ENCODE measurements at regions not wholly inside any gene's neighbourhood (a gene's known extent, or its start where the extent isn't known, plus 50 kb on each side); places are given as distances from the start of the nearest gene placed in this dataset.

DNA sequence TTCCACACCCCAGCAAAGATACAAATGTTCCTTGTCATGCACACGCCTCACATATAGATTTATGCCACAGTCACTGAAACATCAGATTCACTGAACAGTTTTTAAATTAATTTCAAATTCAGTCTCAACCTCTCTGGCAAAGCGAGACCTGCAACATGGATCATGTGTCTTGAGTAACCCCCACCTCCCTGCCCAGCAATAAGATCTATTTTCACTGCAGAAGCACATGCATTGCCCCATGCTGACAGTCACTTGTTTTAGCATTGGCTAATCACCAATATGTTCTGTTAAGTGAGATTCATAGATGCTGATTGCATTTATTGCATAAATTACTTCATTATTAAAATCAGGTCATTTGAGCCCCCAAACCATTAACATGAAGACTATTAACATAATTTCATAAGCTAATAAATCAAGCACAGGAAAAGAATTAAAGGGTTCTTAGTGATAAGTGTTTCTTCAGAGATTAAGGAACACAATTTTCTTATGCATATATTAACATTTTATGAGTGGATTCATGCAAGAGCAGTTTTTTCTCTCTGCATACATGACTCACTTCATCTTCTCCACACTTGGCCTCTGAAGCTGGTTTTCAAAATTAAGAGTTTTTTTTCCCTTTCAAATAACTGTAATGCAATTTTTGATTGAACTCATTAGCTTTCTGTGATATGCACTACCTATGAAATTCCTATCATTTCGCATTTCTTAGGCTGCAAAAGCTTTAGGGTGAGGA is 173.2 kb upstream of the SOX4 start:
- TF ChIP-seq, protein P1, sequence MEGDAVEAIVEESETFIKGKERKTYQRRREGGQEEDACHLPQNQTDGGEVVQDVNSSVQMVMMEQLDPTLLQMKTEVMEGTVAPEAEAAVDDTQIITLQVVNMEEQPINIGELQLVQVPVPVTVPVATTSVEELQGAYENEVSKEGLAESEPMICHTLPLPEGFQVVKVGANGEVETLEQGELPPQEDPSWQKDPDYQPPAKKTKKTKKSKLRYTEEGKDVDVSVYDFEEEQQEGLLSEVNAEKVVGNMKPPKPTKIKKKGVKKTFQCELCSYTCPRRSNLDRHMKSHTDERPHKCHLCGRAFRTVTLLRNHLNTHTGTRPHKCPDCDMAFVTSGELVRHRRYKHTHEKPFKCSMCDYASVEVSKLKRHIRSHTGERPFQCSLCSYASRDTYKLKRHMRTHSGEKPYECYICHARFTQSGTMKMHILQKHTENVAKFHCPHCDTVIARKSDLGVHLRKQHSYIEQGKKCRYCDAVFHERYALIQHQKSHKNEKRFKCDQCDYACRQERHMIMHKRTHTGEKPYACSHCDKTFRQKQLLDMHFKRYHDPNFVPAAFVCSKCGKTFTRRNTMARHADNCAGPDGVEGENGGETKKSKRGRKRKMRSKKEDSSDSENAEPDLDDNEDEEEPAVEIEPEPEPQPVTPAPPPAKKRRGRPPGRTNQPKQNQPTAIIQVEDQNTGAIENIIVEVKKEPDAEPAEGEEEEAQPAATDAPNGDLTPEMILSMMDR (IDR thresholded peaks at IDR 0.05) = no peak
- no peak for TF ChIP-seq POLR2A (IDR thresholded peaks at IDR 0.05)
- Histone ChIP-seq H3K4me1 (replicated peaks in 1 of 2) (no peaks in the 10 kb centered on the region), H3K4me3 (no peak overlapping the region), H3K9me3 (replicated peaks in 1 of 3) (no peaks in the 10 kb centered on the region), H3K27me3 (no peaks in the 10 kb centered on the region), H3K36me3 (replicated peaks in 1 of 2) (no peaks in the 10 kb centered on the region), H3K27ac (no peak overlapping the region)
- intact Hi-C loops (cut with DNase I) = no loop called here
- DNase-seq = no peak
- WGBS, 4 donors = 72 to 83% (median 78%) methylated on average over 3 of the region's 3 CpGs

- TF ChIP-seq, protein P1 (IDR thresholded peaks at IDR 0.05) = no peak
- TF ChIP-seq POLR2A (IDR thresholded peaks at IDR 0.05) = no peak
- no peak overlapping the region for H3K27ac ChIP-seq
- no peaks in the 10 kb centered on the region for H3K36me3 ChIP-seq (replicated peaks in 1 of 2)
- H3K4me3 ChIP-seq = no peak overlapping the region
- no peak for DNase-seq
- no peaks in the 10 kb centered on the region for H3K4me1 ChIP-seq (replicated peaks in 1 of 2)
- intact Hi-C loops (cut with DNase I) = no loop called here
- H3K27me3 ChIP-seq = no peaks in the 10 kb centered on the region
- 72 to 80% (median 75%) methylated on average over 6 of the region's 6 CpGs for WGBS, 4 donors
- no peaks in the 10 kb centered on the region for H3K9me3 ChIP-seq (replicated peaks in 1 of 3)
Measured at GRCh38 chr6:21420926-21421325, 172.6 kb upstream of the SOX4 start.

DNA sequence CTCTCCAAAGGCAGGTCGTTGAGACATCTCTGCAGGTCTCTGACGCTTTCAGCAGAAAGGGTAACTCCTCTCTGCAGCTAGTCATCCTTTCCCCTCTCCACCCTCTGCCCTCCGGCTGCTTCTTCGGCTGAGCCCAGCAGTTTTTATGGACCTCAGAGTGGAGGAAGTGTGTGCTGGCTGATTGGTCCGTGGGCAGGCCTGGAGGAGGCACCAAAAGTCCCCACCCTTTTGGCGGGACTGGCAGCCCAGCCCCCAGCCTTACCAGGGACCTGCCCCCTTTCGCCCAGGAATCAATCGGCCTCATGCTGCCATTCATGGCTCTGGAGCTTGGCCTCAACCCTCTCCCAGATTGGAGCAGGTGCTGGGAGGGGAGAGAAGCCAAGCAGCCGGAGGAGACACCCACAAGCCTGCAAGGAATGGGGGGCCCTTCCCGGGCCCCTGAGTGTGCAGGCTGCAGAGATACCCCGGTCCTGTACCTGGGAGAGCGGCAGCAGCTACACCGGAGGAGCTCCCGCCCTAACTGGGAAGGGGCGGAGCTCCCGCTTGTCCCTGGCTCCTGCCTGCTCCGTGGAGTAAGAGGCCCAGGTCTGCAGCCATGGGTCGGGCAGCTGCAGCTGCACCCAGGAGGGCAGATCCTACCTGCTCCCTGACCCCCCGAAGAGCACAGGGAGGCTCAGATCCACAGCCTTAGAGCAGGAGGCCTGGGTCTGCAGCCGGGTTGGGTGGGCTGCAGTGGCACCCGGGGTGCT is 170.3 kb upstream of the SOX4 start:
- Histone ChIP-seq H3K9me3 (replicated peaks in 1 of 3) (no peaks in the 10 kb centered on the region), H3K4me3 (no peak overlapping the region), H3K27me3 (no peaks in the 10 kb centered on the region), H3K27ac (no peak overlapping the region), H3K4me1 (replicated peaks in 1 of 2) (no peaks in the 10 kb centered on the region), H3K36me3 (replicated peaks in 1 of 2) (no peaks in the 10 kb centered on the region)
- TF ChIP-seq, protein P1 (IDR thresholded peaks at IDR 0.05) = no peak
- no peak for TF ChIP-seq POLR2A (IDR thresholded peaks at IDR 0.05)
- 80 to 90% (median 89%) methylated on average over 3 to 21 of the region's 21 CpGs for WGBS, 4 donors
- intact Hi-C loops (cut with DNase I) = no loop called here
- DNase-seq = no peak

DNA sequence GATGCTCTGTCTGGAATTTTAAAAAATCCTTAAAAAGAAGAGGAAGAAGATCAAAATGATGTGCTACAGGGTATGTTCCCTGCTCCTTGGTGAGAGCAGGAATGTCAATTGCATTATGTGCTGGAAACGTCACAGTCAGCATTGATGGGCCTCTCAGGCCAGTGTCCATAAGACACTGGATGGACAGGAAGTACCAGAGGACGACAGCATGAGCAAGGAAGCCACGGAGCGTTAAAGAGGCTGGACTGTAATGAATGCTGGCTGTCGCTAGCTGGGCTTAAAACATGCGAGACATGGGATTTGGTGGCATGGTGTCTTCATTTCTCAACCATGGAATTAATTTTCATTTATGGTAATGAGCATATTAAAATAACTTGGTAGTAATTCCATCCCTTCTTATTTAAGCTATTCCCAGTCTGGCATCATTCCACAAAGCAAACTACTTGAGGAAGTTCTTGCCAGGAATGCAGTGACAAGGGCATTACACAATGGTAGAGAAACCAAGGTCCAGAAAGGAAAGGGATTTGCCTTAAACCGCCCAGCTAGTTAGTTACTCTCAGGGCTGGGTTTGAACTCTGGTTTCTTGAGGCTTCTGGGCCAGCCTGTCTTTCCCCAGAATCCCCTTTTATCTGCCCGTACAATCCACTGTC is 166.6 kb upstream of the SOX4 start:
- TF ChIP-seq, protein P1 (IDR thresholded peaks at IDR 0.05) = no peak
- no peak for TF ChIP-seq POLR2A (IDR thresholded peaks at IDR 0.05)
- no peaks in the 10 kb centered on the region for H3K4me1 ChIP-seq (replicated peaks in 1 of 2)
- H3K27ac ChIP-seq = no peak overlapping the region
- no peaks in the 10 kb centered on the region for H3K36me3 ChIP-seq (replicated peaks in 1 of 2)
- no peaks in the 10 kb centered on the region for H3K9me3 ChIP-seq (replicated peaks in 1 of 3)
- H3K4me3 ChIP-seq = no peak overlapping the region
- no peak for DNase-seq
- intact Hi-C loops (cut with DNase I) = no loop called here
- 79 to 82% (median 80%) methylated on average over 8 of the region's 8 CpGs for WGBS, 4 donors
- no peaks in the 10 kb centered on the region for H3K27me3 ChIP-seq

All from adrenal gland (tissue), 9 donors.